Colonic mucosa (tissue), 4 donors: ENCODE measurements at regions not wholly inside any gene's neighbourhood (a gene's known extent, or its start where the extent isn't known, plus 50 kb on each side); places are given as distances from the start of the nearest gene placed in this dataset.

Experiments used
- DNase-seq: peaks from one replicate; pipeline ENCODE4 v3.0.0-alpha.2; 2020
- H3K27ac ChIP-seq: fragments of 200-600 bp; one replicate; pipeline ENCODE4 v1.8.0; 2021
- H3K27me3 ChIP-seq: fragments of 200-600 bp; one replicate; pipeline ENCODE4 v1.8.0; 2021
- H3K36me3 ChIP-seq: fragments of 200-600 bp; one replicate; pipeline ENCODE4 v1.8.0; 2021
- H3K4me1 ChIP-seq: fragments of 200-600 bp; one replicate; pipeline ENCODE4 v1.8.0; 2021; ENCODE audit warnings: mild to moderate bottlenecking
- H3K4me3 ChIP-seq: fragments of 200-600 bp; one replicate; pipeline ENCODE4 v1.8.0; 2021
- H3K9ac ChIP-seq, 2 donors: one replicate each; pipeline ENCODE4 v1.7.0; 2013; ENCODE audit warnings: control low read depth in 2 of 2, low read depth in 2 of 2, low read length in 2 of 2
- H3K9me3 ChIP-seq: fragments of 200-600 bp; one replicate; pipeline ENCODE4 v1.8.0; 2021
- intact Hi-C: fragments of 100-400 bp; cut with DNase I; formaldehyde crosslinking; loops from one replicate; pipeline ENCODE4 v1.14.1; 2022
- TF ChIP-seq, protein P1 (sequence below): fragments of 200-600 bp; IDR thresholded peaks from one replicate; pipeline ENCODE4 v1.8.0; 2022; ENCODE audit warnings: antibody characterized with exemption, mild to moderate bottlenecking
- donor health status: healthy.
- donor health status: DM: no; HTN: no; CAD: no.
- donor health status: DM: no; HTN: no; CAD: no.

DNA sequence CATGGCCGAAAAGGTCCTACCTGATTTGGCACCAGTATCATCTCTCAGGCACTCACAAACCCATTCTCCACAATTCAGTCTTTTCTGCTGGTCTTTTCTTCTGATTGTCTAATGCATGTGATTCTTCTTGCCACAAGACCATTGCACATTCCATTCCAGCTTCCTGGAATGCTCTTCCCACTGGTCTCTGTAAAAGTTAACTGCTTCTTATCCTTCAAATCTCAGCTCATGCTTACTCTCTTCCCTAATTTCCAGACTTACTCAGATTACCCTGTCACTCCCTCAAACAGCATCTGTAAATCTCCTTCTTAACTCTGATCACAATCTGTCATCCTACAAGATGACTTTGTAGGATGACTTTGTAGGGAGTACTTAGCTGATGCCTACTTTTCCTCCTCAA lies 320.2 kb downstream of the MAP2K6 start:
- Histone ChIP-seq H3K4me1 (no peaks in the 10 kb centered on the region), H3K27me3 (no peaks in the 10 kb centered on the region), H3K9me3 (no peaks in the 10 kb centered on the region), H3K4me3 (no peak overlapping the region), H3K27ac (no peak overlapping the region), H3K36me3 (no peaks in the 10 kb centered on the region), H3K9ac (no peak overlapping the region)
- no peak for DNase-seq
- intact Hi-C loops: no loop called here
- TF ChIP-seq, protein P1, sequence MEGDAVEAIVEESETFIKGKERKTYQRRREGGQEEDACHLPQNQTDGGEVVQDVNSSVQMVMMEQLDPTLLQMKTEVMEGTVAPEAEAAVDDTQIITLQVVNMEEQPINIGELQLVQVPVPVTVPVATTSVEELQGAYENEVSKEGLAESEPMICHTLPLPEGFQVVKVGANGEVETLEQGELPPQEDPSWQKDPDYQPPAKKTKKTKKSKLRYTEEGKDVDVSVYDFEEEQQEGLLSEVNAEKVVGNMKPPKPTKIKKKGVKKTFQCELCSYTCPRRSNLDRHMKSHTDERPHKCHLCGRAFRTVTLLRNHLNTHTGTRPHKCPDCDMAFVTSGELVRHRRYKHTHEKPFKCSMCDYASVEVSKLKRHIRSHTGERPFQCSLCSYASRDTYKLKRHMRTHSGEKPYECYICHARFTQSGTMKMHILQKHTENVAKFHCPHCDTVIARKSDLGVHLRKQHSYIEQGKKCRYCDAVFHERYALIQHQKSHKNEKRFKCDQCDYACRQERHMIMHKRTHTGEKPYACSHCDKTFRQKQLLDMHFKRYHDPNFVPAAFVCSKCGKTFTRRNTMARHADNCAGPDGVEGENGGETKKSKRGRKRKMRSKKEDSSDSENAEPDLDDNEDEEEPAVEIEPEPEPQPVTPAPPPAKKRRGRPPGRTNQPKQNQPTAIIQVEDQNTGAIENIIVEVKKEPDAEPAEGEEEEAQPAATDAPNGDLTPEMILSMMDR: no peak

DNA sequence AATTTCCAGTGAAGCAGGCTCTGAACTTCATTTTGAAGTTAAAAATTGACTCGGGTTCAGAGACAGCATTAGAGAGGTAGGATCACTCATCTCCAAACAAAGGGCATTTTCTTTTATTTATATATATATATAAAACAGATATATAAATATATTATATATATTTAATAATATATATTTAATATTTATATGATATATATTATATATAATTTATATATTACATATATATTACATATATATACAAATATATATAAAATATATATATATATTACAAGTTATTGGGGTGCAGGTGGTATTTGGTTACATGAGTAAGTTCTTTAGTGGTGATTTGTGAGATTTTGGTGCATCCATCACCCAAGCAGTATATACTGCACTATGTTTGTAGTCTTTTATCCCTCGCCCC lies 320.8 kb downstream of the MAP2K6 start:
- H3K9me3 ChIP-seq: no peaks in the 10 kb centered on the region
- no peak overlapping the region for H3K9ac ChIP-seq
- H3K27ac ChIP-seq: no peak overlapping the region
- no peak for DNase-seq
- intact Hi-C loops: no loop called here
- no peaks in the 10 kb centered on the region for H3K36me3 ChIP-seq
- TF ChIP-seq, protein P1: no peak
- no peak overlapping the region for H3K4me3 ChIP-seq
- H3K27me3 ChIP-seq: no peaks in the 10 kb centered on the region
- H3K4me1 ChIP-seq: no peaks in the 10 kb centered on the region

DNA sequence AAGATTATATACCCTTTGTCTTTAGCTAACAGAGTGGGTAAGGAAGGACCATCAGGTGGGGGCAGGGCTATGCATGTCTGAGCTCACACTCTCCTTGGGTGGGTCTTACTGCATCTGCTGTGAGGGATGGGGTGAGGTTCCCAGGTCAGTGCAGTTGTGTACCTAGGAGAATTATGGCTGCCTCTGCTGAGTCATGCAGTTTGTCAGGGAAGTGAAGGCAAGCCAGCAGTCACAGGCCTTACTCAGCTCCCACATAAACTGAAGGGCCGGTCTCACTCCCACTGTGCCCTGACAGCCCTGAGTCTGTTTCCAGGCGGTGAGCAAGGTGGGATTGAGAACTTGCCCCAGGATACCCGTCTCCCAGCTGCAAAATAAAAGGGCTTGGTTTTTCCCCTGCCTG lies 328.6 kb downstream of the MAP2K6 start:
- H3K9me3 ChIP-seq: no peaks in the 10 kb centered on the region
- H3K4me3 ChIP-seq: no peak overlapping the region
- no peak overlapping the region for H3K27ac ChIP-seq
- TF ChIP-seq, protein P1: no peak
- H3K27me3 ChIP-seq: no peaks in the 10 kb centered on the region
- no peak overlapping the region for H3K9ac ChIP-seq
- intact Hi-C loops: no loop called here
- no peaks in the 10 kb centered on the region for H3K4me1 ChIP-seq
- DNase-seq: no peak
- H3K36me3 ChIP-seq: no peaks in the 10 kb centered on the region

DNA sequence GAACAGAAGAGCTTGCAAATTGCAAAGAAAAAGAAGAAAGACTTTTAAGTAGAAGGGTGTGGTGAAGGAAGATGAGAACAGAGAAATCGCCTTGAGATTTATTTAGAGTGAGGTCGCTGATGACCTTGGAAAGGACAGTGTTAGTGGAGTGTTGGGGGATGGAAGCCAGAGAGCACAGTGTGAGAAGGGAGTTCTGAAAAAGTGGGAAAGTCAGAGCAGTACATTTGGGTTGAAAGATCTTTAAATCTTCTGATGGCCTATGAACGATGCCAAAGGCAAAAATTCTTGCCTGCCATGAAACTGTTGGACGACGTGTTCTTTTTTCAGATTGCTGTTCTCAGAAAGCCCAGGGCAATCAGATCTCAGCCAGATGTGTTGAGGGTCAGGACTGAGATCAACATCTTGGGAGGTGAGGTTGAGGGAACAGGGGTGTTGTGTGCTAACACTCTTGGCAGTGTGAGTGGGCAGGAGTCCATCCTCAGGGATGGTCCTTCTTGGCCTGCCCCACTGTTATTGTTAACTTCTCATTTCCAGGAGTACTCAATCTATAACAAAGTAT lies 330.1 kb downstream of the MAP2K6 start:
- Histone ChIP-seq H3K36me3 (no peaks in the 10 kb centered on the region), H3K9me3 (no peaks in the 10 kb centered on the region), H3K9ac (no peak overlapping the region), H3K4me1 (no peaks in the 10 kb centered on the region), H3K27me3 (no peaks in the 10 kb centered on the region), H3K27ac (no peak overlapping the region), H3K4me3 (no peak overlapping the region)
- TF ChIP-seq, protein P1: no peak
- no peak for DNase-seq
- intact Hi-C loops: no loop called here

DNA sequence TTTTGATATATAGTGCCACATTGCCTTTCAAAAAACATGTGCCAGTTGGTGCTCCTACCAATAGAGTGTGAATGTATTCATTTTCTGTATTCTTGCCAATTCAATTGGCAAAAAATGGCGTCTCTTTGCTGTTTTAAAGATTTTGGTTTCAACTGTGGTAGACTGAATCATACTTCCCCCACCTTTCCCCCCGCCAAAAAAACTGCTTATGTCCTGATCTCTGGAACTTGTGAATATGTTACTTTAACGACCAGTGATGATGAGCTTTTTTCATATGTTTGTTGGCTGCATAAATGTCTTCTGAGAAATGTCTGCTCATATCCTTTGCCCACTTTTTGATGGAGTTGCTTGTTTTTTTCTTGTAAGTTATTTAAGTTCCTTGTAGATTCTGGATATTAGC lies 325.1 kb upstream of the KCNJ16 start:
- no peaks in the 10 kb centered on the region for H3K4me1 ChIP-seq
- no peaks in the 10 kb centered on the region for H3K36me3 ChIP-seq
- H3K4me3 ChIP-seq: no peak overlapping the region
- H3K9me3 ChIP-seq: no peaks in the 10 kb centered on the region
- no peak for DNase-seq
- no peak overlapping the region for H3K9ac ChIP-seq
- H3K27ac ChIP-seq: no peak overlapping the region
- intact Hi-C loops: no loop called here
- H3K27me3 ChIP-seq: no peaks in the 10 kb centered on the region
- TF ChIP-seq, protein P1: no peak
